ENCODE measurements at regions not wholly inside any gene's neighbourhood (a gene's known extent, or its start where the extent isn't known, plus 50 kb on each side); places are given as distances from the start of the nearest gene placed in this dataset.

- no peaks in the 10 kb centered on the region for H3K79me2 ChIP-seq (ENCODE audit: control insufficient read depth, insufficient read depth, low read length)
- H3K4me3 ChIP-seq (ENCODE audit: control extremely low read depth in 1 of 5, extremely low read depth in 1 of 5, insufficient read depth in 1 of 5, low read depth in 2 of 5, low read length in 4 of 5): no peak overlapping the region
- H4K20me1 ChIP-seq (ENCODE audit: control insufficient read depth, insufficient read depth, low read length, poor library complexity, severe bottlenecking): no peaks in the 10 kb centered on the region
- no peak overlapping the region for H3K4me3 Mint-ChIP-seq
- DNase-seq (no peak), ATAC-seq (ENCODE audit: low read depth) (no peak)
- no CpG with 5 or more reads among the region's 3 CpGs for WGBS (ENCODE audit: insufficient coverage)
- H3K9me3 ChIP-seq (ENCODE audit: control extremely low read depth in 1 of 3, control insufficient read depth in 2 of 3, insufficient read depth in 1 of 3, low read length in 2 of 3): no peaks in the 10 kb centered on the region
- no peak overlapping the region for H2AFZ ChIP-seq (ENCODE audit: insufficient read depth, low read depth, low read length, poor library complexity, severe bottlenecking)
- H3K4me1 Mint-ChIP-seq: no peaks in the 10 kb centered on the region
- H3K27me3 Mint-ChIP-seq: peaks cover 19% of the 10 kb centered on the region
- no peak overlapping the region for H3K27ac Mint-ChIP-seq
- H3K4me2 ChIP-seq (replicated peaks; ENCODE audit: low read depth, low read length, poor library complexity, severe bottlenecking): no peak overlapping the region
- intact Hi-C loops (cut with micrococcal nuclease): no loop called here
- H3K27ac ChIP-seq (ENCODE audit: low read length in 2 of 2): no peak overlapping the region
- TF ChIP-seq CTCF (IDR thresholded peaks at IDR 0.05) (no peak), EZH2 (IDR thresholded peaks at IDR 0.05; ENCODE audit: borderline replicate concordance, insufficient read depth, low read depth, low read length, poor library complexity, severe bottlenecking) (no peak)
- CTCF ChIA-PET: no interaction called here
- H3K9me3 Mint-ChIP-seq (ENCODE audit: insufficient read depth): no peaks in the 10 kb centered on the region
- no peaks in the 10 kb centered on the region for H3K36me3 ChIP-seq (replicated peaks in 1 of 2; ENCODE audit: control extremely low read depth in 1 of 2, control insufficient read depth in 1 of 2, extremely low read depth in 1 of 2, insufficient read depth in 2 of 2, low read length in 1 of 2)
- POLR2A ChIA-PET: no interaction called here
- H3K9ac ChIP-seq (ENCODE audit: low read length): no peak overlapping the region
- H3K4me1 ChIP-seq (ENCODE audit: control insufficient read depth in 2 of 2, insufficient read depth in 2 of 2, low read length in 2 of 2): no peaks in the 10 kb centered on the region
- no peaks in the 10 kb centered on the region for H3K27me3 ChIP-seq (replicated peaks in 1 of 4; ENCODE audit: control extremely low read depth in 1 of 4, control insufficient read depth in 3 of 4, insufficient read depth in 4 of 4, low read length in 3 of 4)
These were observed 195.5 kb downstream of the C11orf91 start for GRCh38 chr11:33505093-33505492.

GRCh38 chr11:33500861-33501479 is 199.7 kb downstream of the C11orf91 start:
- no peak overlapping the region for H2AFZ ChIP-seq (ENCODE audit: insufficient read depth, low read depth, low read length, poor library complexity, severe bottlenecking)
- H3K9ac ChIP-seq (ENCODE audit: low read length): no peak overlapping the region
- WGBS (ENCODE audit: insufficient coverage): no CpG with 5 or more reads among the region's 2 CpGs
- ChIA-PET POLR2A (no interaction called here), CTCF (interaction anchor here (1.5 kb wide), 1 partner anchor 137 kb away, joined by 4 read pairs; no protein-coding TSS in a partner anchor)
- TF ChIP-seq EZH2 (IDR thresholded peaks at IDR 0.05; ENCODE audit: borderline replicate concordance, insufficient read depth, low read depth, low read length, poor library complexity, severe bottlenecking) (no peak), CTCF (IDR thresholded peaks at IDR 0.05) (no peak)
- H3K9me3 Mint-ChIP-seq (ENCODE audit: insufficient read depth): no peaks in the 10 kb centered on the region
- no peaks in the 10 kb centered on the region for H3K79me2 ChIP-seq (ENCODE audit: control insufficient read depth, insufficient read depth, low read length)
- peaks cover 0 to 6% (median 0%) of the 10 kb centered on the region in 3 donors for H3K9me3 ChIP-seq (ENCODE audit: control extremely low read depth in 1 of 3, control insufficient read depth in 2 of 3, insufficient read depth in 1 of 3, low read length in 2 of 3)
- H3K36me3 ChIP-seq (replicated peaks in 1 of 2; ENCODE audit: control extremely low read depth in 1 of 2, control insufficient read depth in 1 of 2, extremely low read depth in 1 of 2, insufficient read depth in 2 of 2, low read length in 1 of 2): no peaks in the 10 kb centered on the region
- H3K4me3 Mint-ChIP-seq: no peak overlapping the region
- no peaks in the 10 kb centered on the region for H4K20me1 ChIP-seq (ENCODE audit: control insufficient read depth, insufficient read depth, low read length, poor library complexity, severe bottlenecking)
- no peaks in the 10 kb centered on the region for H3K4me1 Mint-ChIP-seq
- no peak overlapping the region for H3K4me2 ChIP-seq (replicated peaks; ENCODE audit: low read depth, low read length, poor library complexity, severe bottlenecking)
- H3K4me1 ChIP-seq (ENCODE audit: control insufficient read depth in 2 of 2, insufficient read depth in 2 of 2, low read length in 2 of 2): no peaks in the 10 kb centered on the region
- peaks cover 0 to 4% (median 0%) of the 10 kb centered on the region in 4 experiments for H3K27me3 ChIP-seq (replicated peaks in 1 of 4; ENCODE audit: control extremely low read depth in 1 of 4, control insufficient read depth in 3 of 4, insufficient read depth in 4 of 4, low read length in 3 of 4)
- H3K27ac ChIP-seq (ENCODE audit: low read length in 2 of 2): no peak overlapping the region
- intact Hi-C loops (cut with micrococcal nuclease): no loop called here
- H3K4me3 ChIP-seq (ENCODE audit: control extremely low read depth in 1 of 5, extremely low read depth in 1 of 5, insufficient read depth in 1 of 5, low read depth in 2 of 5, low read length in 4 of 5): no peak overlapping the region
- DNase-seq (no peak), ATAC-seq (ENCODE audit: low read depth) (no peak)
- H3K27me3 Mint-ChIP-seq: peaks cover 22% of the 10 kb centered on the region
- no peak overlapping the region for H3K27ac Mint-ChIP-seq

All from B cell (primary cell).